ENCODE measurements at regions not wholly inside any gene's neighbourhood (a gene's known extent, or its start where the extent isn't known, plus 50 kb on each side); places are given as distances from the start of the nearest gene placed in this dataset.

DNA sequence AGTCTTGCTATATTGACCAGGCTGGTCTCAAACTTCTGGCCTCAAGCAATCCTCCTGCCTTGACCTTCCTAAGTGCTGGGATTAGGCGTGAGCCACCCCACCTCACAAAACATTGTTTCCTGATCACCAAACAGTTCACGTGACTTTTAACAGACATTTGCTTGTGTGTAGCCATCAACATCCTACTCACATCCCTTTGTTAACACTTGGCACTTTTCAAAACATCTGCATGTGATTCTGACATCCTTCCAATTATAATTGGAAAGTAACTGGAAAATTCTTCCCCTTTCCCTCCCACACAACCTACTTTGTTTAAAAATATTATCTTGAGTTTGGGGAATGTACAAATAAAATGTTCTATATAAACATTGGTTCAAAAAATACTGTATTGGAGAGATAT is 317.9 kb downstream of the PCNX1 start:
- TF ChIP-seq CTCF (IDR thresholded peaks at IDR 0.05) (no peak), POLR2A (IDR thresholded peaks at IDR 0.05) (no peak)

Data from lower leg skin (tissue), 3 donors.